NCI-H2171 treated with DMSO at 0.1 percent for 48 hours (cell line): ENCODE measurements at regions not wholly inside any gene's neighbourhood (a gene's known extent, or its start where the extent isn't known, plus 50 kb on each side); places are given as distances from the start of the nearest gene placed in this dataset.
A peak's percentile ranks its signal among the peaks of the same experiment; 100 is the strongest.
"Not testable (repeated sequence)": the region's sequence is repeated elsewhere in the genome, so short reads cannot be mapped to it uniquely, and the experiment has no call there.

Experiments used
- DNase-seq: peaks from one replicate; lab custom pipeline; 2025; lab: John Stamatoyannopoulos, UW

DNA sequence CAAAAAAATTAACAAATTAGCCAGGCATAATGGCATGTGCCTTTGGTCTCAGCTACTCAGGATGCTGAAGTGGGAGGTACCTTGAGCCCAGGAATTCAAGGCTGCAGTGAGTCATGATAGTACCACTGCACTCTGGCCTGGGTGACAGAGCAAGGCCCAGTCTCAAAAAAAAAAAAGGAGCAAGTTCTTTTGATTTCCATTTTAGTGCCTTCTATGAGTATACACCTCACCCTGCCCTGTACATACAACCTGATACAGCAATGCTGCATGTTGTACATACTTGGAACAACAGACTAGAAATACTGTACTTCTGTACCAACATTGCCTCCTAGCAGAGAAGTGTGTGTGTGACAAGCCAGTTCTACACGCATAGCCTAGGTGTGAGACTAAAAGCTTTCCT is 97.3 kb upstream of the CARMIL1 start:
- DNase-seq = no peak

DNA sequence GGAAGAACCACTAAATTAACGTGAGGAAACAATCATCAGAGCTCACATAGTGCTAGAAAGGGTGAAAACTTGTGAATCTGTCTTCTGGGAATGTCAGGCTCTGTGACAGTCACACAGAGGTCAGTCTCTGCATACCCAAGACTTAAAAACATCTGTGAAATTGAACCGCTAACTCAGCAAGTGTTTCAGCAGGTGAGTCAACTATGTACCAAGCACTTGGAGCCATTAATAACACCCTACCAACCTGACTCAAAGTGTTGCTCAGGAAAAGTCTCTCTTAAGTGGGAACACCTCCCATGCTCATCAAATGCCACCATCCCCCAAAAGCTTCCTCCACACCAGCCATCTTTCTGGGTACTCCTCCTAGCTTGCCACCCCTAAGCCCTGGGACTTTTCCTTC is 92.3 kb upstream of the CARMIL1 start:
- no peak for DNase-seq

DNA sequence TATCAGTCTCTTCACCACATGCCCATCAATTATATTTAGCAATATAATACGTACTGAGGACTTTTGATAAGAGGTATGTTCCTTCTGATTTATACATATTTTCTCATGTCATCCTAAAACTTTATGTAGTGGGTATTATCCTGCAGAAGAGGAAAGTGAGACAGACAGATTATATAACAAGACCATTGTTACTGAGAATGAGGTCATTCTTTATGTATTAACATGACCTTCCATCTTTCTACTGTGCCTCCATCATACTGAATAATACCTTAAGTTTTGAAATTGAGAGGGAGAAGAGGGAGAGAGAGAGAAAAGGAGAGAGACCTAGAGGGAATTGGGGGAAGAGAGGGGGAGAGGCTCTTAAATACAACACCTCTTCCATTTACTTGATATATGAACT is 90.9 kb upstream of the CARMIL1 start:
- no peak for DNase-seq

DNA sequence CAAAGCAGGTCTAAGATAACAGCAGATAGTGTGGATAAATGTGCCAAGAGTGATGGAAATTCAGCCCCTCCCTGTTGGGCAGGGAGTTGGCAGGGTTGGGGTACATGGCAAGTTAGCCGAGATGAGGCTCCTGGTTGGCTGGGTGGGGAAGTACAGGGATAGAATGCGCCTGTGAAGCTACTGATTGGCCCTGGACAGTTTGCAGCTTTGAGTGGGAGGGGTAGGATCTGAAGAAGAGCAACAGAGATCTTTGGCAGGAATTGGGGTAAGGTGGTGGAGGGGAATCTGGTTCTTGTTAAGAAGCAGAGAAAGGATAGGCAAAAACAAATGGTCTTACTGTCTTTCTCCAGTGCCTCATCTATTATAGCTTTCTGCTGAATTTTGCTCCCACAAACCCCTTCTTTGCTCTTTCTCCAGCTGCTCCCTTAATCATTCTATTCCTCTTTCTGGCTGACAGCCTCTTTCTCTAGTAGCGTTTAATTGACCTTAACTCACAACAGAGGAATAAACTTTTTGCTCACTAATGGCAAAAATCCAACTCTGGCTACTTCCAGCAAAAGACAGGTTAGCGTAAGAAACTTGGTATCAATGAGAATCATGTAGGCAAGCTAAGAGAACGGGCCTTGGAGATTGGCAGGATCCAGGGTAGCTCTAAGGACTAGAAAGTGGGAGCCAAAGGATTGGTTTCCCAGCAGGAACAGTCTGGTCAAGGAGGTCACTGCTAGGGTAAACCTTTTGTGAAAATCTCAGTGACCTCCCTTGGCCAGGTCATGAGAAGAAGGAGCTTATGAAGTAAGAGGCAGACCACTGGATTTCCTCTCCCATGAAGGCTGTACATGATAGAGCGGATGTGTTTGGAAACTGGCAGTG is 86.3 kb upstream of the CARMIL1 start:
- no peak for DNase-seq

DNA sequence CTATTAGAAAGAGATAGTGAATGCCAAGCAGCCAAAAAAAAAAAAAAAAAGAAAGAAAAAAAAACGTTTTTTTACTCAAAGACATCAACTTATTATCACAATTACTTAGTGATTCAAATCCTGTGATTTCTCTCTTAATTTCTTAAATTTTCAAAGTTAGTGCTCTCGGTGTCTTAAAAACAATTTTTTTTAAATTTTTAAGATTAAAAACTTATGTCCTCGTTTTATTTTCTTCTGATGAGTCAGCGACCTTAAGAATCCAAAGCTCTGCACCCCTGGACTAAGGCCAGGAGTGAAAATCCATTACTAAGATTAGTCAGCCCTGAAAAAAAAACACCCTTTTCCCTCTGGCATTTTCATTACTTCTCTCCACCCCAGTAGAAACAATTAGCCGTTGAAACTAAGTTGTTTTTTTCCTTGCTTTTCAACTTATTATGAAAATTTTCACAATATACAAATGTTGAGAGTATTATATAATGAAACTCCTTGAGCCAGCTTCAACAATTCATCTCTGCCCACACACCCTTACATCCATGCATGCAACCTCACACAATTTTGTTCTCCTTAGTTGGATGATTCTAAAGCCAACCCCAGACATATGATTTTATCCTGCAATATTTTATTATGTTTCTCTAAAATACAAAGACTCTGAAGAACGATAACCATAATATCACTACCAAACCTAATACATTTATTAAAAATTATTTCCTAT is 85.6 kb upstream of the CARMIL1 start:
- peak; percentile 2 for DNase-seq

DNA sequence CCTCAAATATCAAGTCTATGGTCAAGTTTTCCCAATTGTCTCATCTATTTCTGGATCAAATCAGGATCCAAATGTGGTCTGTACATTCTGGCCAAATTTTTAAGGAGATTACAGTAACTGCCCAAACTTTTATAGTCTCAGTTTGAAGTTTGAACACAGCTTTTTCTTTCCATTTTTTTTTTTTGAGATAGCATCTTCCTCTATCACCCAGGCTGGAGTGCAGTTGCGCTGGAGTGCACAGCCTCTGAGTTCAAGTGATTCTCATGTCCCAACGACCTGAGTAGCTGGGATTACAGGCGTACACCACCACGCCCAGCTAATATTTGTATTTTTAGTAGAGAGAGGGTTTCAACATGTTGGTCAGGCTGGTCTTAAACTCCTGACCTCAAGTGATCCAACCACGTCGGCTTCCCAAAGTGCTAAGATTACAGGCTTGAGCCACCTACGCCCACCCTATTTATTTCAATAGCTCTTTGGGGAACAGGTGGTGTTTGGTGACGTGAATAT is 84.9 kb upstream of the CARMIL1 start:
- no peak for DNase-seq

DNA sequence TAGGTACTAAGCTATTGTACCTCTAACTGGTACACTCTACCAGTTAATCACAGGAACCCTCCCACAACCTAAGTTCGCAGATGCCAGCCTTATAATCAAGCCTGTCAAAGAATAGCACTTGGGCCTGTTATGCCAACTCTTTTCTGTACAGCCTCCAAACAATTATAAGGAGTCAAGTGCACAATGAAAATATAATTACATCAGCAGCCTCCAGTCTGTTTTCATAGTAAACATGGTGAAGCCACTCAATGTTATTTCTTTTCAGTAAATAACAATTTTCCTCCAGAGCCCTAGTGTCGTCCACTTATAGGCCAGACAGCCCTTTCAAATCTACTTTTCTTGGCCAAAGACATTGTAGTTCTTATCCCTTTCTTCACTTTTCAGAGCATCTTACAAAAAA is 82.7 kb upstream of the CARMIL1 start:
- no peak for DNase-seq

DNA sequence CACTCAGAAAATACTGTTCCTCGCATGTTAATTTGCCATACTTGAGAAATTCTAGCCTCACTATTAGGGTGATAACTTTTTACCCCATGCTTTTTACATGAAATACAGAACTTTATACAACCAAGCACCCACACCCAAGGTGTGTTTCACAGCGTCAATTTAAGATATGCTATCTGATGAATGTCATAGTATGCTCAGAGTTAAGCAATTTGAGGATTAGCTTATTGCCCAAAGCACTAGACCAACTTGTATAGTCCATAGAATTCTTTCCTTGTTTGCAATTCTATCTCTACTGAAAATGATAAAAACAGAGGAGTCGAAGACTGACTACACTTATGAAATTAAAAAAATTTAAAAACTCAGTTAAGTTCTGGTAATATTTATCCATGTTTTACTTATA is 82.1 kb upstream of the CARMIL1 start:
- DNase-seq = no peak

DNA sequence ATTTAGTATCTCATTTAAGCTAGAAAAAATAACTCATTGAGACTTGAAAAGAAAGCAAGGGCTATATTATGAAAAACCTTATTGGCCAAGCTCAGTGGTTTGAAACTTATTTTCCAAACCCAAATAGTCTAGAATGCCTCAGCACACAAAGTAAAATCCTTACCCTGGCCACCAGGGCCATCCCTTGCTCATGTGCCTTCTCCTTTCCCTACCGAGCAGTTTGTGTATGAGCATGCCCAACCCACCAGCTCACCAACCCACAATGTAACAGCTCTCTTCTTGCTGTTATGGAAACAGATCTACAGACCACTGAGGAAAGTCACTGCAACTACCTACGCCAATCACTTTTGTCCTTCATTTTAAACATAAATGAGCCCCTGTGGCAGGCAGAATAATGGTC is 79.6 kb upstream of the CARMIL1 start:
- no peak for DNase-seq

DNA sequence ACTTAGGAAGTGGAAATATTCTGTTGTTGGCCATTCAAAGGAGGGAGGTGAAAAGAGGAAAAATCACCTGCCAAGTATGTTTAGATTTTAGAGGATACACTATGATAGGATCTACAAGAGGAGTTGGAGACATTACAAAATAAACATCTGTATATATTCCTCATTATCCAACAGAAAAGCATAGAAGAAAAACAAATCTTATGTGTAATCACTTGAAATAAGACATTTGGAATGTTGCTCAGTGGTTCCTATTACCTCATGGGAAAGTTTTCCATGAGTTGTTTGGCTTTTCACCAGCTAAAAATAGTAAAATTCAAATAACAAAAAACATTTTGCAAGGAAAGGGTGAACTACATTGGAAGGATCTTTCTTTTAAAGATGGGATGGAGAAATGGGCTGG is 76.7 kb upstream of the CARMIL1 start:
- no peak for DNase-seq

DNA sequence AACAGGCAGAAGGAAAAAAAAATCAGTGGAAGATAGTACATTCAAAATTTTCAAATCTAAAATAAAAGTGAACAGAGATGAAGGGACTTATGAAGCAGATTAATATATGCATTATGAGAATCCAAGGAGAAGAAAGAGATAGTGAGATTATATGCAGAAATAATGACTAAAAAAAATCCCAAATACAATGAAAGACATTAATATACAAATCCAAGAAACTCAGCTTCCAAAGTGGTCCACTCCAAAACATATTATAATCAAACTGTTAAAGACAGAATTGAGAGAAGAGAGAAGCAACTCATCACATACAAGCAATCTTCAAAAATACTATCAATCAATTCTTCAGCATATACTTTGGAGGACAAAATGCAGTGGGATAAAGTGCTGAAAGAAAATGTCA is 73.5 kb upstream of the CARMIL1 start:
- no peak for DNase-seq

DNA sequence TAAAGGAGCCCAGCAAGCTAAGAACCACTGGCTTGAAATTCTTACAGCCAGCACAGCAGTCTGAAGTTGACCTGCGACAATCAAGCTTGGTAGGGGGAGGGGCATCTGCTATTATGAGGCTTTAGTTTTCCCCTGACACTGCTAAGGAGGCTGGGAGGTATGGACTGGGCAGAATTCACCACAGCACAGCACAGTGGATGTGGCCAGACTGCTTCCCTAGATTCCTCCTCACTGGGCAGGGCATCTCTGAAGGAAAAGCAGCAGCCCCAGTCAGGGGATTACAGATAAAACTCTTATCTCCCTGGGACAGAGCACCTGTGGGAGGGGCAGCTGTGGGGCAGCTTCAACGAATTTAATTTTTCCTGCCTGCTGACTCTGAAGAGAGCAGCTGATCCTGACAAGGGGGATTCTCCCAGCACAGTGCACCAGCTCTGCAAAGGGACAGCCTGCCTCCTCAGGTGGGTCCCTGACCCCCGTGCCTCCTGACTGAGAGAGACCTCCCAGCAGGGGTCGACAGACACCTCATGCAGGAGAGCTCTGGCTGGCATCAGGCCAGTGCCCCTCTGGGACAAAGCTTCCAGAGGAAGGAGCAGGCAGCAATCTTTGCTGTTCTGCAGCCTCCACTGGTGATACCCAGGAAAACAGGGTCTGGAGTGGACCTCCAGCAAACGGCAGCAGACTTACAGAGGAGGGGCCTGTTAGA is 71.6 kb upstream of the CARMIL1 start:
- not testable (repeated sequence) for DNase-seq

DNA sequence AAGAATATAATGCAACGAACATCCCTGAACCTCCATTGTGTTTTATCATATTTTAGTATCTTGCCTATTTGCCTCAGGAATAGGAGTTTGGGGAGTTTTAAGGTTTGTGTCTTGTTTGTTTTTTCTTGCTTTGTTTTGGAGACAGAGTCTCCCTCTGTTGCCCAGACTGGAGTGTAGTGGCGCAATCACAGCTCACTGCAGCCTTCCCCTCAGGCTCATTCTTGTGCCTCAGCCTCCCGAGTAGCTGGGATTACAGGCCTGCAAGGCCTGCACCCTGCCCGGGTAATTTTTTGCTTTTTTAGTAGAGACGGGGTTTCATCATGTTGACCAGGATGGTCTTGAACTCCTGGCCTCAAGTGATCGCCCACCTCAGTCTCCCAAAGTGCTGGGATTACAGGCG is 63.3 kb upstream of the CARMIL1 start:
- no peak for DNase-seq

DNA sequence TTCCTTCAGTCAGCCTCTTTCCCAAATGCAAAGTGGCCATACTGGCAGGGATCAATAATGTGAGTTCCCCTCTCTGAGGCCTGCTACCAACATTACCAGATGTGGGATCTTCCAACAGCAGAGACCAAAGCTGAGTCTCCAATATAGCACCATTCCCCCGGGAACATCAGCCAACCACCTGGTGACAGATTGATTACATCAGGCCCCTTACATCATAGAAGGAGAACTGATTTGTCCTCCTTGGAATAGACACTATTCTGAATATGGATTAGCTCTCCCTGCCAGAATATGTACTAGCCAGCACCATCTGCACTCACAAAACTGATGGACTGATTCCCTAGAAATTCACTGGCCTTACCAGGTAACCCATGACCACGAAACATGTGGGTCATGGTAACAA is 61.9 kb upstream of the CARMIL1 start:
- DNase-seq = peak; percentile 87

DNA sequence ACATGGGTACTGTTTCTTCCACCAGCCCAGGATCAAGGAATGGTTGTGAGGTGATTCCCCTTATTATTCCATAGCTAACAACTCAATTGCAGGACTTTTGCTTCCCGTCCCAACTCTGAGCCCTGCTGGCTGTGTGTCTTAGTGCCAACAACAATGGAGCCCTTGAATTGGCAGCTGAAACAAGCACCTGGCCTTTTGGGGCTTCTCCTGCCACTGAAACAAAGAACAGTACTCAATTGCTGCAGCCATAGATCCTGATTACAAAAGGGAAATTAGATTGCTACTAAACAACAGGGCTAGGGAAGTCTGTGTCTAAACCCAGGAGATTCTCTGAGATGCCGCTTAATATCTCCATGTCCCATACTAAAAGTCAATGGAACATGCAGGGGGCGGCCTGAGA is 61.3 kb upstream of the CARMIL1 start:
- no peak for DNase-seq

DNA sequence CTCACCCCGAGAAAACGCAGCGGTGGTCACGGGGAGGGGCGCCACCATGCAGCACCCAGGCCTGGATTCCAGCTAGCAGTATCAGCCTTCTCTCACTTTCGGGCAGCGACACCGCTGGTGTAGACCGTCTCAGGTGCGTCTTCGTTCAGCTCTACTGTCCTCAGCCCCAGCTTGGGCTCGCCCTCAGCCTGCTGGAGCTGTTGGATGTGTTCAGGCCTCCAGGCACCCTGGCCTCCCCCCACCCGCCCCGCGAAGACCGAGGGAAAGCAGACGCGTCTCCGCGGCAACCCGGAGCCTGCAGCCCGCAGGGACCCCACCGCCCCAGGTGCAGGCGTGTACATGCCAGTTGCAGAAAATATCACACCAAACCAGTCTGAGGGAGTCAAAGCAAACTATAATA is 60.8 kb upstream of the CARMIL1 start:
- peak; percentile 80 for DNase-seq

DNA sequence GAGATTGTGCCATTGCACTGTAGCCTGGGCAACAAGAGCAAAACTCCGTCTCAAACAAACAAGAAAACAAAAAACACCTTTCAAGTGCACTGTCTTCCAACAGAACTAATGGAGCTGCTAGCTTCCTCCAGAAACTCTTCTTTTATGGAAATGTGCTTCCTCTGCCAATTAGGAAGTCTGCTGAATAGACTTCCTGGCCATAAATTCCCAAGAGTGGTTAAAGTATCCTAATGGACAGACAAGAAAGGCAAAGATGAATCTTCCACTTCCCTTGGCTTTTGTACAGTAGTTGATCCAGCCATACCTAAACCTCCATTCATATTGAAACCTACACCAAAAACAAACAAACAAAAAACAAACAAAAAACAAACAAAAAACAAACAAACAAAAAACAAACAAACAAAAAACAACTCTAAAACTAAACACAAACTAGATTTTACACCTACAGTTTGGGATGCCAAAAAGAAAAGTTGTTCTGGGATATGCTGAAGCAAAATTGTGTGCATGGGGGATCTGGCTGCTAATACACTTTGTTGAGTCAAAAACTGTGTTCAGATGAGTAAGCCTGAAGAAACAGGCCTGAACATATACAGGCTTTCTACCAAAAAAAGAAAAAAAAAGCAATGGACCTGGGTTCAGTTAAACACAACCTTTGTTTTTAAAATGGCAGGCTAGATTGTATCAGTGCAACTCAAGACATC is 59.8 kb upstream of the CARMIL1 start:
- no peak for DNase-seq

DNA sequence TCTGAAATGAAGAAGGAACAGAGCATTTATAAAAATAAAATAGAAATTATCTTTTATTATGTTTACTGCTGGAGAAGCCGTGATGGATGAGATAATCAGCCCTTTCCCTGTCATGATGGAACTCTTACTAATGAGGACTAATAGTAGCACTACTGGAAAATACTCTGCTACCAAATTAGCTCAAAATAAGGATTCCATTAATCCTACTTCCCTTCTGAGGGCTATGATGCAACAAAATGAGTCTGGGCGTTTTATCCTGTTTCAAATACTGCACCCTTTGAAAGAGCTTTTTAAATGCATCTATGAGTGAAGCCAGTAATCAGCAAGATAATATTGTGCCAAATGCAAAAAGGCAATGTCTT is 59.3 kb upstream of the CARMIL1 start:
- no peak for DNase-seq

DNA sequence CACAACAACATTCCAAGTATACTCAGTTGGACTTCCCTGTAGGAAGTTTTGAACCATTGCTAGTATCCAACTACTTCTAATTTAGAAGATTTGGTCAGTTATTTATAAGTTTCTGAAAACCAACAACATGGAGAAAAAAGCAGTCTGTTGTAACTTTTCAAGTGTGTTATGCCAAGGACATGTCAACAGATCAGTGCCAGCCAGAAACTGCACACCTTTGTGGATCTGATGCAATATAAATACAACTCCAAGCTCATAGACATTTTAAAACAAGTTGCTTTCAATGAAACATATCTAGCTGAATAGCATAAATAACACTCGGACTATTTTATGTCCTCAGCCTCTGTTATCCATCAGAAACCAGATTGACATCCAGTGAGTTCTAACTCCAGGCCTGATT is 58.3 kb upstream of the CARMIL1 start:
- DNase-seq = no peak

DNA sequence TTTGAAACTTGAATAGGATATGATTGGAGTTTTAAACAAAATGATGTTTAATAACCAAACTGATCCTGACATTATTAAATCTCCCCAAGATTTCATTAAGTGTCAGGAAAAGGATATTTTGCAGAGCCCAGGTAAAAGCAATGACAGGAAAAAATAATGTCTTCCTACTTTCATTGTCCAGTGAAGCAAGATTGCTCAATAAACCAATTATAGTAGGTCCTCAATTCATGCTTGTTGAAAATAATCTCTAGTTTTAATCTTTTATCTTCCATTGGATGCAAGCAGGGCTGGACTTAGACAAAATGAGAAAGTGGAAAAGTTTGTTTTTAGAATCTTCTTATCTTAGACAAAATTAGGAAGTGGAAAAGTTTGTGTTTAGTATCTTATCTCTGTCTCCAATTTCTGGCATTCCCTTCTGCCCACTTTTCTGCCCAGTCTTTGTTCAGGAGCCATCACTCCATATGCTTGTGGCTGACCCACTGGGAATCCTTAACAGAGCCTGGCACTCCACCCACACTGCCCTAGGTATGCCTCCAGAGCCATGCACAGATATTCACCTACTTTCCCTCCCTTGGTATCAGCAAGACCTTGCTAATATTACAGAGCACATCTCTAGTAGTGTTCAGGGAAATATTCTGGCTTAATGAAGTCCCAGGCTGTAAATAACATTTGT is 57.0 kb upstream of the CARMIL1 start:
- no peak for DNase-seq

DNA sequence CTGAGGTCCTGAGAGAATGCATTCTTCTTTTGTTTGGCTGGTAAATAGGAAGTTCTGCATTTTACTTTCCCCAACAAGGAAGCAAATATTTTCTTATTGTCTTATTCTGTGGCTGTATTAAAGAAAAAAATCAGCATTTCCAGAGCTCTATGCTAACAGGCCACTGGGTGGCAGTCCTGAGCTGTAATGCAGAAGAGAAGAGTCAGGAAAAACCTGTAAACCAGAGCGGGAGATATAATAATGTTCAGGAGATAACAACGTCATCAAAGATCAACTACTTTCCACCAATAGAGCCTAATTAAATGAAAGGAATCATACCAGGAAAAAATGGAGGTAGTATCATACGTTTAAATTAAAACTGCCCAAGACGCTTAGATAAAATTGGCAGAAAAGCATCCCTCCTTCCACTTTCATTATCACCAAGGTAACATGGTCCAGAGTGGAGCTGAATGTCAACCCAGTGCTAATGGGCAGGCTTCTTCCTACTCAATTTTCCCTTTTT is 55.6 kb upstream of the CARMIL1 start:
- peak; percentile 84 for DNase-seq
